ENCODE measurements at regions not wholly inside any gene's neighbourhood (a gene's known extent, or its start where the extent isn't known, plus 50 kb on each side); places are given as distances from the start of the nearest gene placed in this dataset.

DNA sequence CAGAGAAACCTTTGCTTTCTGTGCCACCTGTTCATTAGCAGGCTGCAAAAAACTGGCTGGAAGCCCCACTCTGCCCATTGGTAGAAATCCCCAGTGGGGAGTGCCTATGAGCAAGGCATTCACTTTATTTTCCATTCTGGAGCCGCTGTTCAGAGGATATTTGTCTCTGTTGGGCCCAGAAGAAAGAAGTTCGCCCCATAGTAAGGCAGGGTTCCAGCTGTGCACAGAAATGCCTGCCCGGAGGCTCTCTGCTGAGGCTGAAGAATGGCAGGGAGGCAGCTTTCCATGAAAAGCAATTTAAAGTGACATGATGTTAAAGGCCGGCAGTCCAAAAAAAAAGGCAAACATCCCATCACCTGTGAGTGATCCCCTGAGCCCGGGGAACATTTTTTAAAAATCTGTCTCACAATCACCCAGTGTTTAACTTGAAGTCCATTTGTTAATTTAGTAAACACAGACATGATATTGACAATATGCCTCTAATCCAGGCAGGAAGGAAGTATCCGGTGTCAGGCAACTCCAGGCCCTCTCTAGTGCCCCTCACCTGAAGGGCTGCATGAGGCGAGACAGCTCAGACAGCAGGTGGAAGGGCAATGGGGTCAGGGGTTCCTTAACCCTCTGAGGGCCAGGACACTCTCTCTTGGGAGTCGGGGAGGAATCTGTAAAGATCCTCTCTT is 265.1 kb upstream of the SIX2 start:
- TF ChIP-seq CTCF (IDR thresholded peaks at IDR 0.05): no peak
- no peak overlapping the region for H3K4me3 ChIP-seq
- no peaks in the 10 kb centered on the region for H3K27me3 ChIP-seq
- no peak overlapping the region for H3K9ac ChIP-seq (ENCODE audit: low read depth in 2 of 2, low read length in 2 of 2)
- intact Hi-C loops (cut with DNase I): no loop called here
- no peak overlapping the region for H3K27ac ChIP-seq
- no peaks in the 10 kb centered on the region for H3K4me1 ChIP-seq
- DNase-seq: no peak
- no peaks in the 10 kb centered on the region for H3K9me3 ChIP-seq
- H3K36me3 ChIP-seq: no peaks in the 10 kb centered on the region

- intact Hi-C loops (cut with DNase I): no loop called here
- TF ChIP-seq CTCF (IDR thresholded peaks at IDR 0.05): no peak
- H3K27ac ChIP-seq: no peak overlapping the region
- H3K9ac ChIP-seq (ENCODE audit: low read depth in 2 of 2, low read length in 2 of 2): no peak overlapping the region
- DNase-seq: no peak
- no peak overlapping the region for H3K4me3 ChIP-seq
- H3K36me3 ChIP-seq: no peaks in the 10 kb centered on the region
- no peaks in the 10 kb centered on the region for H3K4me1 ChIP-seq
- no peaks in the 10 kb centered on the region for H3K9me3 ChIP-seq
- H3K27me3 ChIP-seq: no peaks in the 10 kb centered on the region
Measured at GRCh38 chr2:45273412-45274249, 264.4 kb upstream of the SIX2 start.

DNA sequence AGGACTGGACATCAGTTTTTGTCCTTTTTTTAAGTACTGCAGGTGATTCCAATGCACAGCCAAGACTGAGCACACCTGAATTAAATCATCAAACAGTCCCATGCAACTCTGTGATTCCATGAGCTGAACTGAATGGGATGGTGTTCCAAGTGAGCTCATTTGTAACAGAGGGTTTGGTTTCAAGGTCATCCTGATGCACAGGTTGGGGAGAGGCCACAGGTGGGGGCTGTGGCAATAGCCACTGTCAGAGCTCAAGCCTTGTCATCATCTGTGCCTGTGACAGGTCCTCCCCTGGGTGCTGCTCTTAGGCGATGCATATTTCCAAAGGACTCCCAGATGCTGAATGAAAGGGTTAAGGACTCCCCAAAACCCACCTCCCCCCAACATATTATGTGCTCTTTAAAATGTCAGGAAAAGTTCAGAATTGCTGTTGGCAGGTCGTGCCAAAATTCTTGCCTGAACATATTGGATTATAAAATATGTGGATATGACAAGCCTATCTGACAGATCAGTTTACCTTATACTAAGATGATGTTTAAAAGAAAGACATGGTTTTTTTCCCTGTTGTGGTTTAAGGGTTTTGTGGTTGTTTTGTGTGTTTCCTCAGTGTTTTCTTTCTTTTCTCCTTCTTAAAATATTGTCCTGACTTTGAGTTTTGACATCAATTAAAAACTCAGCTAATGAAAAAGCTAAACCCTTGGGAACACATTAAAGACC is 263.5 kb upstream of the SIX2 start:
- Histone ChIP-seq H3K36me3 (no peaks in the 10 kb centered on the region), H3K9ac (ENCODE audit: low read depth in 2 of 2, low read length in 2 of 2) (no peak overlapping the region), H3K4me3 (no peak overlapping the region), H3K27ac (no peak overlapping the region), H3K4me1 (no peaks in the 10 kb centered on the region), H3K9me3 (no peaks in the 10 kb centered on the region), H3K27me3 (no peaks in the 10 kb centered on the region)
- no peak for DNase-seq
- no peak for TF ChIP-seq CTCF (IDR thresholded peaks at IDR 0.05)
- intact Hi-C loops (cut with DNase I): no loop called here

- no peak for TF ChIP-seq CTCF (IDR thresholded peaks at IDR 0.05)
- Histone ChIP-seq H3K36me3 (no peaks in the 10 kb centered on the region), H3K9ac (ENCODE audit: low read depth in 2 of 2, low read length in 2 of 2) (no peak overlapping the region), H3K4me3 (no peak overlapping the region), H3K4me1 (no peaks in the 10 kb centered on the region), H3K27me3 (no peaks in the 10 kb centered on the region), H3K27ac (no peak overlapping the region), H3K9me3 (no peaks in the 10 kb centered on the region)
- intact Hi-C loops (cut with DNase I): no loop called here
- DNase-seq: no peak
Measured at GRCh38 chr2:45269149-45269793, 260.0 kb upstream of the SIX2 start.

GRCh38 chr2:45268631-45269030 is 259.4 kb upstream of the SIX2 start:
- intact Hi-C loops (cut with DNase I): no loop called here
- no peak for TF ChIP-seq CTCF (IDR thresholded peaks at IDR 0.05)
- H3K36me3 ChIP-seq: no peaks in the 10 kb centered on the region
- no peak overlapping the region for H3K9ac ChIP-seq (ENCODE audit: low read depth in 2 of 2, low read length in 2 of 2)
- no peak overlapping the region for H3K27ac ChIP-seq
- no peak overlapping the region for H3K4me3 ChIP-seq
- H3K27me3 ChIP-seq: no peaks in the 10 kb centered on the region
- no peaks in the 10 kb centered on the region for H3K9me3 ChIP-seq
- DNase-seq: no peak
- no peaks in the 10 kb centered on the region for H3K4me1 ChIP-seq

Data from colonic mucosa (tissue), 4 donors.